Karpas-422 (cell line): ENCODE measurements at regions not wholly inside any gene's neighbourhood (a gene's known extent, or its start where the extent isn't known, plus 50 kb on each side); places are given as distances from the start of the nearest gene placed in this dataset.
A peak's percentile ranks its signal among the peaks of the same experiment; 100 is the strongest.
"Not testable (repeated sequence)": the region's sequence is repeated elsewhere in the genome, so short reads cannot be mapped to it uniquely, and the experiment has no call there.

Experiments
- DNase-seq: peaks from one replicate; pipeline ENCODE4 v3.0.0-alpha.2; 2015
- H2AFZ ChIP-seq: fragments of 200-600 bp; sonication (generic); 2 replicates; pipeline ENCODE4 v1.6.1; 2014; ENCODE audit warnings: antibody characterized with exemption, low read length, mixed read lengths
- H3K27ac ChIP-seq: fragments of 200-600 bp; sonication (generic); 2 replicates; pipeline ENCODE4 v1.5.1; 2014; ENCODE audit warnings: mild to moderate bottlenecking, low read length, moderate library complexity
- H3K27me3 ChIP-seq: fragments of 200-600 bp; sonication (generic); 2 replicates; pipeline ENCODE4 v1.6.1; 2014; ENCODE audit warnings: low read length, mixed read lengths
- H3K36me3 ChIP-seq: fragments of 200-600 bp; sonication (generic); 2 replicates; pipeline ENCODE4 v1.6.1; 2014; ENCODE audit warnings: low read length, mixed read lengths; ENCODE audit not compliant: insufficient read depth
- H3K4me1 ChIP-seq: fragments of 200-600 bp; sonication (generic); 2 replicates; pipeline ENCODE4 v1.6.1; 2014; ENCODE audit warnings: mild to moderate bottlenecking, low read length, mixed read lengths
- H3K4me2 ChIP-seq: fragments of 200-600 bp; sonication (generic); 2 replicates; pipeline ENCODE4 v1.6.1; 2014; ENCODE audit warnings: low read length, low read depth, mild to moderate bottlenecking; ENCODE audit not compliant: poor library complexity, severe bottlenecking
- H3K4me3 ChIP-seq: fragments of 200-600 bp; sonication (generic); 2 replicates; pipeline ENCODE4 v1.5.1; 2014; ENCODE audit warnings: mild to moderate bottlenecking, antibody characterized with exemption, low read length, mixed read lengths
- H3K79me2 ChIP-seq: fragments of 200-600 bp; sonication (generic); 2 replicates; pipeline ENCODE4 v1.6.1; 2014; ENCODE audit warnings: mild to moderate bottlenecking, low read length, mixed read lengths
- H3K9ac ChIP-seq: fragments of 200-600 bp; sonication (generic); 2 replicates; pipeline ENCODE4 v1.6.0; 2014; ENCODE audit warnings: low read length
- H3K9me2 ChIP-seq: fragments of 200-600 bp; sonication (generic), shearing (Covaris generic); replicated peaks from 2 replicates; pipeline ENCODE4 v1.6.0; 2014; ENCODE audit warnings: mild to moderate bottlenecking, low read length, moderate library complexity; ENCODE audit not compliant: insufficient read depth
- H3K9me3 ChIP-seq: fragments of 300-700, 200-600 bp; sonication (generic); 2 replicates; pipeline ENCODE4 v1.6.1; 2014; ENCODE audit warnings: low read length, mixed read lengths
- H4K20me1 ChIP-seq: fragments of 200-600 bp; sonication (generic); 2 replicates; pipeline ENCODE4 v1.6.1; 2014; ENCODE audit warnings: mild to moderate bottlenecking, antibody characterized with exemption, low read length, low read depth; ENCODE audit not compliant: insufficient read depth

- not testable (repeated sequence) for H3K27me3 ChIP-seq, H3K4me1 ChIP-seq, H4K20me1 ChIP-seq, H3K4me3 ChIP-seq, H3K79me2 ChIP-seq, H2AFZ ChIP-seq, H3K9me3 ChIP-seq, H3K9ac ChIP-seq, H3K4me2 ChIP-seq, H3K36me3 ChIP-seq, H3K9me2 ChIP-seq, H3K27ac ChIP-seq
- peak; percentile 9 for DNase-seq
These were observed 194.2 kb downstream of the POTEM start for GRCh38 chr14:19161251-19162033.

DNA sequence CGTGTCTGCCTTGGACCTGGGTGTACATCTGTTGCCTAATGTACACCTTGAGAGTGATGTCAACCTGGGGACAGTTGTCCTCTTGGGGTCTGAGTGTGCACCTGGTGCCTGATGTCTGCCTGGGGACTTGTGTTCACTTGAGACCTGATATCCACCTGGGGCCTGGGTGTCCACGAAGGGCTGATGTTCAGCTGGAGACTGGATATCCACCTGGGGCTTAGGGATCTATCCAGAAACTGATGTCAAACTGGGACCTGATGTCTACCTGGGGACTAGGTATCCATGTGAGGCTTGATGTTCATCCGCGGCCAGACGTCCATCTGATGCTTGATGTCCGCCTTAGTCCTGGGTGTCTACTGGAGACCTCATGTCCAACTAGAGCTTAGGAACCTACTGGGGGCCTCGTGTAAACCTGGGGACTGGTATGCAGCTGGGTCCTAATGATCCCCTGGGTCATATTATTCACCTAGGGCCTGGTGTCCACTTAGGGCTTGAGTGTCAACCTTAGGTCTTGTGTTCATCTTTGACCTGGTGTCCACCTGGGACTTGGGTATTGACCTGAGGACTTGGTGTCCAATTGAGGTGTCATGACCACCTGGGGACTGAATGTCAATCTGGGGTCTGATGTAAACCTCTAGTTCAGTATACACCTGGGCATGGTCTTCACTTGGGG lies 194.9 kb downstream of the POTEM start:
- not testable (repeated sequence) for H3K9ac ChIP-seq, H3K4me1 ChIP-seq, H2AFZ ChIP-seq, H3K4me2 ChIP-seq, H3K9me2 ChIP-seq, H3K27me3 ChIP-seq, H4K20me1 ChIP-seq, H3K79me2 ChIP-seq, H3K4me3 ChIP-seq, H3K9me3 ChIP-seq, DNase-seq, H3K36me3 ChIP-seq, H3K27ac ChIP-seq

DNA sequence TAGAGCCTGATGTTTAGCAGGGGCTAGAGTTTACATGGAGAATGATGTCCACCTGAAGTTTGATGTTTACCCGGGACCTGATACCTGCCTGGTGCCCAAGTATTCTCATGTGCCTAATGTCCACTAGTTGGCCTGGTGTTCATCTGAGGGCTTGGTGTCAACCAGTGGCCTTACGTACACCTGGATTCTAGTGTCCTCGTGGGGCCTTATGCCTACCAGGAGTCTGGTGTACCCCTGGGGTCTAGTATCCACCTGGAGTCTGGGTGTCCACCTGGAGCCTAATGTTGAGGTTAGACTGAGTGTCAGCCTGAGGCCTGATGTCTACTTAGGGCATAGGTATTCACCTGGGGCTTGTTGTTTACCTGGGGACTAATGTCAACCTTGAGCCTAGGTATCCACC lies 195.7 kb downstream of the POTEM start:
- not testable (repeated sequence) for H3K36me3 ChIP-seq, H4K20me1 ChIP-seq, H3K4me3 ChIP-seq, H3K4me1 ChIP-seq, H2AFZ ChIP-seq, H3K27ac ChIP-seq, H3K79me2 ChIP-seq, DNase-seq, H3K9ac ChIP-seq, H3K4me2 ChIP-seq, H3K27me3 ChIP-seq, H3K9me2 ChIP-seq
- peaks cover 14% of the 10 kb centered on the region for H3K9me3 ChIP-seq

GRCh38 chr14:19163891-19164290 lies 196.7 kb downstream of the POTEM start:
- not testable (repeated sequence) for H3K79me2 ChIP-seq, H3K4me3 ChIP-seq, H3K36me3 ChIP-seq, H4K20me1 ChIP-seq, H3K4me2 ChIP-seq, H3K9ac ChIP-seq, H3K27me3 ChIP-seq, H3K27ac ChIP-seq, H2AFZ ChIP-seq, H3K4me1 ChIP-seq, H3K9me2 ChIP-seq
- peaks cover 23% of the 10 kb centered on the region for H3K9me3 ChIP-seq
- peak; percentile 32 for DNase-seq

DNA sequence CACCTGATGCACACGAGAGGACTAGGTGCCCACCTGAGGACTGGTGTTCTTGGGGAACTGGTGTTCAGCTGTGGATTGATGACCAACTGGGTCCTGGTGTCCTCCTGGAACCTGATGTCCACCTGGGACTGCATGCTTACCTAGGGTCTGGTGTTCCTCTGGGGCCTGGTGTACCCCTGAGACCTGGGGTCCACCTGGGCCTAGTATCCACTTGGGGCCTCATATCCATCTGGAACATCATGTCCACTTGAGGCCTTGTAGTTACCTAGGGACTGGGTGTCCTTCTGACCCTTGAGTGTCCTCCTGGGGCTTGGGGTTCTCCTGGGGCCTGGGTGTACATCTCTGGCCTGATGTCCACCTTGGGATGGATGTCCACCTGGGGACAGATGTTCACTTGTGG lies 197.2 kb downstream of the POTEM start:
- peaks cover 26% of the 10 kb centered on the region for H3K9me3 ChIP-seq

GRCh38 chr14:19166056-19166455 lies 198.8 kb downstream of the POTEM start:
- not testable (repeated sequence) for H3K27me3 ChIP-seq, H2AFZ ChIP-seq, H3K4me3 ChIP-seq, H3K9me2 ChIP-seq, H3K4me1 ChIP-seq, H3K79me2 ChIP-seq, H4K20me1 ChIP-seq, H3K36me3 ChIP-seq, DNase-seq, H3K4me2 ChIP-seq, H3K9ac ChIP-seq, H3K27ac ChIP-seq
- peaks cover 32% of the 10 kb centered on the region for H3K9me3 ChIP-seq

More for the DNA sequence above, 197.2 kb downstream of the POTEM start:
- H3K9ac ChIP-seq, H3K4me1 ChIP-seq, H3K27me3 ChIP-seq, H2AFZ ChIP-seq, H3K27ac ChIP-seq, H3K4me3 ChIP-seq, H3K4me2 ChIP-seq, H3K9me2 ChIP-seq, H4K20me1 ChIP-seq, H3K36me3 ChIP-seq, H3K79me2 ChIP-seq: not testable (repeated sequence)
- peak; percentile 19 for DNase-seq

GRCh38 chr14:19167454-19168190 lies 200.4 kb downstream of the POTEM start:
- not testable (repeated sequence) for H3K4me1 ChIP-seq, H2AFZ ChIP-seq, H3K27ac ChIP-seq, H3K36me3 ChIP-seq, H3K9me2 ChIP-seq, H3K27me3 ChIP-seq, H4K20me1 ChIP-seq, H3K4me2 ChIP-seq, H3K4me3 ChIP-seq, H3K79me2 ChIP-seq, H3K9ac ChIP-seq
- peak; percentile 10 for DNase-seq
- peaks cover 27% of the 10 kb centered on the region for H3K9me3 ChIP-seq

- peaks cover 27% of the 10 kb centered on the region for H3K9me3 ChIP-seq
- H2AFZ ChIP-seq = not testable (repeated sequence)
These were observed 201.0 kb downstream of the POTEM start for GRCh38 chr14:19168261-19168660.

More at GRCh38 chr14:19168261-19168660, 201.0 kb downstream of the POTEM start:
- not testable (repeated sequence) for H4K20me1 ChIP-seq, H3K27ac ChIP-seq, H3K9me2 ChIP-seq, H3K36me3 ChIP-seq, H3K79me2 ChIP-seq, H3K9ac ChIP-seq, H3K4me2 ChIP-seq, H3K4me3 ChIP-seq, H3K27me3 ChIP-seq, H3K4me1 ChIP-seq
- peak; percentile 4 for DNase-seq
